NB4 (cell line): ENCODE measurements at regions not wholly inside any gene's neighbourhood (a gene's known extent, or its start where the extent isn't known, plus 50 kb on each side); places are given as distances from the start of the nearest gene placed in this dataset.

ENCODE experiments used
- POLR2A ChIP-seq: IDR thresholded peaks from 2 replicates; pipeline ENCODE4 v1.6.1; 2011; ENCODE audit warnings: mild to moderate bottlenecking; ENCODE audit not compliant: insufficient read length; ENCODE audit errors: extremely low read depth
- TF ChIP-seq, protein P1 (sequence below): IDR thresholded peaks from 2 replicates; pipeline ENCODE4 v1.6.1; 2011; ENCODE audit warnings: low read depth, low read length

DNA sequence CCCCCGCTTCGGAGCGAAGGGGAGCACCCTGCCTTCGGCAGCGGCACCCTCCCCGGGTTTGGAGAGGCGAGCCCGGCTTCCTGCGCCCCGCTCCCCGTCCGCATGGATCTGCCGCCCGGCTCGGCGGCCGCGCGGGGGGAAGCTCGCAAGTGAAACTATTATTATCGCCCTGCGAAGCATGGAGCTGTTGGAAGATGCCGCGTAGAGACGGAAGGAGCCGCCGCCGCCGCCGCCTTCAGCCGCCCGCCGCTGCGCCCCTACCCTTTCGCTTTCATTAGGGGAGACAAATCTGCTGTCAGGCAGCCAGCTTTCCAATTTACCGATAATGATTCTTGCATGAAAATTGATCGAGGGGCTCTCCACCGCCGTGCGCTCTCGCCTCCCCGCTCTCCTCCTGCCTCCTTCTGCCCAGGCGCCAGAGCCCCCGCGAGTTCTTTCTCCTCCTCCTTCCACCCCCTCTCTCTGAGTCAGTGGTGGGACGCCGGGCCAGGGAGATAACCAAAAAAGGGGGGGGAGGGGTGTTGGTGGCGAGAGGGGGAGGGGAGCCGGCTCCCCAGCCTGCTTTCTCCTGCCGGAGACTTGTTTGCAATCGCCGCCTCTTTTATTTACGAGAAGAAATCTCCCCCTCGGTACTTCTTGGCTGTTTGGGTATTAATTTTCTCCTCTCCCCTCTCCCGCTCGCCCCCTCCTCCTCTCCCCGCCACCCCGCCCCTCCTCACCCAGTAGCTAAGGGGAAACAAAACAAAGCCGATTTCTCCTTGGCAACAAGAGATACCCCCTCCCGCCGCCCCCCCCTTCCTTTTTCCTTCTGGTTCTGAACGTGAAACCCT lies 58.0 kb upstream of the GSE1 start:
- TF ChIP-seq, protein P1, sequence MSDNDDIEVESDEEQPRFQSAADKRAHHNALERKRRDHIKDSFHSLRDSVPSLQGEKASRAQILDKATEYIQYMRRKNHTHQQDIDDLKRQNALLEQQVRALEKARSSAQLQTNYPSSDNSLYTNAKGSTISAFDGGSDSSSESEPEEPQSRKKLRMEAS: no peak
- TF ChIP-seq POLR2A: peak; percentile 46
